Gastroesophageal sphincter (tissue), 3 donors: ENCODE measurements at regions not wholly inside any gene's neighbourhood (a gene's known extent, or its start where the extent isn't known, plus 50 kb on each side); places are given as distances from the start of the nearest gene placed in this dataset.

Experiments
- CTCF ChIP-seq, 4 experiments: fragments of 200-600 bp in 2 of 4; fragments of 450-650 bp in 2 of 4; sonication (generic) in 1 of 4; IDR thresholded peaks; one replicate each; pipeline ENCODE4 v1.5.1; 2017 to 2019; ENCODE audit warnings: antibody characterized with exemption in 4 of 4, mild to moderate bottlenecking in 2 of 4, moderate library complexity in 2 of 4
- POLR2AphosphoS5 ChIP-seq: sonication (generic); formaldehyde crosslinking; IDR thresholded peaks from one replicate; pipeline ENCODE4 v1.6.1; 2017; ENCODE audit warnings: antibody characterized with exemption

GRCh38 chr12:124479680-124480468 lies 87.5 kb downstream of the NCOR2 start:
- no peak for TF ChIP-seq POLR2AphosphoS5
- TF ChIP-seq CTCF (IDR thresholded peaks at IDR 0.05), result no peak
